Non-pigmented ciliary epithelial cell (primary cell): ENCODE measurements at regions not wholly inside any gene's neighbourhood (a gene's known extent, or its start where the extent isn't known, plus 50 kb on each side); places are given as distances from the start of the nearest gene placed in this dataset.
A peak's percentile ranks its signal among the peaks of the same experiment; 100 is the strongest.

ENCODE experiments used
- DNase-seq: peaks from one replicate; pipeline ENCODE4 v3.0.0-alpha.2; 2010; ENCODE audit warnings: low read depth

- DNase-seq, result no peak
Observed at GRCh38 chr13:104757712-104758111, 1691.5 kb upstream of the SLC10A2 start.

GRCh38 chr13:104750377-104750776 lies 1684.2 kb upstream of the SLC10A2 start:
- DNase-seq, result no peak

GRCh38 chr13:104740641-104741222 lies 1674.5 kb upstream of the SLC10A2 start:
- no peak for DNase-seq

GRCh38 chr13:104737713-104738112 lies 1671.5 kb upstream of the SLC10A2 start:
- DNase-seq, result peak; percentile 3

- DNase-seq, result no peak
Observed at GRCh38 chr13:104733427-104733826, 1667.2 kb upstream of the SLC10A2 start.

- DNase-seq, result no peak
Observed at GRCh38 chr13:104715111-104715510, 1648.9 kb upstream of the SLC10A2 start.

- DNase-seq, result no peak
Observed at GRCh38 chr13:104705031-104705750, 1639.0 kb upstream of the SLC10A2 start.

- no peak for DNase-seq
Observed at GRCh38 chr13:104701591-104701990, 1635.4 kb upstream of the SLC10A2 start.

- no peak for DNase-seq
Observed at GRCh38 chr13:104694397-104694796, 1628.2 kb upstream of the SLC10A2 start.

GRCh38 chr13:104693126-104693525 lies 1626.9 kb upstream of the SLC10A2 start:
- no peak for DNase-seq

- no peak for DNase-seq
Observed at GRCh38 chr13:104691767-104692467, 1625.7 kb upstream of the SLC10A2 start.

- DNase-seq, result no peak
Observed at GRCh38 chr13:104686484-104686883, 1620.3 kb upstream of the SLC10A2 start.

GRCh38 chr13:104683789-104684188 lies 1617.6 kb upstream of the SLC10A2 start:
- no peak for DNase-seq

- DNase-seq, result no peak
Observed at GRCh38 chr13:104678161-104678560, 1611.9 kb upstream of the SLC10A2 start.

GRCh38 chr13:104671901-104672300 lies 1605.7 kb upstream of the SLC10A2 start:
- no peak for DNase-seq

GRCh38 chr13:104657196-104657595 lies 1591.0 kb upstream of the SLC10A2 start:
- DNase-seq, result no peak

GRCh38 chr13:104650431-104650830 lies 1584.2 kb upstream of the SLC10A2 start:
- no peak for DNase-seq

GRCh38 chr13:104648291-104648690 lies 1582.1 kb upstream of the SLC10A2 start:
- DNase-seq, result no peak

GRCh38 chr13:104645786-104646185 lies 1579.6 kb upstream of the SLC10A2 start:
- DNase-seq, result no peak

GRCh38 chr13:104641309-104641708 lies 1575.1 kb upstream of the SLC10A2 start:
- DNase-seq, result no peak

GRCh38 chr13:104635879-104636278 lies 1569.7 kb upstream of the SLC10A2 start:
- DNase-seq, result no peak

- DNase-seq, result no peak
Observed at GRCh38 chr13:104634016-104634415, 1567.8 kb upstream of the SLC10A2 start.

- DNase-seq, result no peak
Observed at GRCh38 chr13:104632736-104633135, 1566.5 kb upstream of the SLC10A2 start.
